Activated CD8-positive, alpha-beta T cell treated with anti-CD3 and anti-CD28 coated beads for 36 hours (primary cell): ENCODE measurements at regions not wholly inside any gene's neighbourhood (a gene's known extent, or its start where the extent isn't known, plus 50 kb on each side); places are given as distances from the start of the nearest gene placed in this dataset.

Experiments used
- ATAC-seq: fragments of 200-7000 bp; cut with Tn5 transposase; one replicate; pipeline ENCODE4 v1.10.0; 2021; ENCODE audit warnings: mild to moderate bottlenecking, moderate library complexity
- CTCF ChIA-PET: fragments of 350-600 bp; sonication (Branson Sonifier 250); formaldehyde crosslinking; loops from one replicate; lab custom pipeline; 2021; ENCODE audit warnings: antibody characterized with exemption; lab: Charles Lee
- POLR2A ChIA-PET: fragments of 350-600 bp; sonication (Branson Sonifier 250); formaldehyde crosslinking; loops from one replicate; lab custom pipeline; 2021; ENCODE audit warnings: antibody characterized with exemption; lab: Charles Lee
- DNase-seq: peaks from one replicate; pipeline ENCODE4 v3.0.0-alpha.2; 2020
- H3K27ac Mint-ChIP-seq: one replicate; pipeline ENCODE4 v1.8.0; 2021; ENCODE audit warnings: mild to moderate bottlenecking, mixed read lengths
- H3K27me3 Mint-ChIP-seq: one replicate; pipeline ENCODE4 v1.8.0; 2021; ENCODE audit warnings: mixed read lengths
- H3K36me3 Mint-ChIP-seq: one replicate; pipeline ENCODE4 v1.8.0; 2021; ENCODE audit warnings: low read depth, mixed read lengths
- H3K4me1 Mint-ChIP-seq: one replicate; pipeline ENCODE4 v1.8.0; 2021; ENCODE audit warnings: low read depth, mixed read lengths
- H3K4me3 Mint-ChIP-seq: one replicate; pipeline ENCODE4 v1.8.0; 2021; ENCODE audit warnings: mild to moderate bottlenecking, moderate library complexity, mixed read lengths
- H3K9me3 Mint-ChIP-seq: one replicate; pipeline ENCODE4 v1.8.0; 2021; ENCODE audit warnings: mixed read lengths
- CTCF ChIP-seq: fragments of 200-600 bp; IDR thresholded peaks from one replicate; pipeline ENCODE4 v1.8.0; 2022; ENCODE audit warnings: antibody characterized with exemption, mild to moderate bottlenecking
- intact Hi-C: fragments of 100-400 bp; cut with micrococcal nuclease; formaldehyde crosslinking; loops from one replicate; pipeline ENCODE4 v1.10.0; 2022

- ChIA-PET POLR2A (no interaction called here), CTCF (interaction anchor here (1.0 kb wide), 1 partner anchor 125 kb away, joined by 3 read pairs; no protein-coding TSS in a partner anchor)
- DNase-seq: no peak
- TF ChIP-seq CTCF: no peak
- intact Hi-C loops: no loop called here
- no peak overlapping the region for H3K4me3 Mint-ChIP-seq
- no peaks in the 10 kb centered on the region for H3K9me3 Mint-ChIP-seq
- H3K27me3 Mint-ChIP-seq: no peaks in the 10 kb centered on the region
- no peaks in the 10 kb centered on the region for H3K4me1 Mint-ChIP-seq
- no peaks in the 10 kb centered on the region for H3K36me3 Mint-ChIP-seq
- ATAC-seq: no peak
- no peak overlapping the region for H3K27ac Mint-ChIP-seq
Observed at GRCh38 chr4:176533159-176533558, 213.4 kb downstream of the SPCS3 start.

- POLR2A ChIA-PET: no interaction called here
- no peak overlapping the region for H3K4me3 Mint-ChIP-seq
- CTCF ChIA-PET: no interaction called here
- DNase-seq (no peak), ATAC-seq (no peak)
- no peaks in the 10 kb centered on the region for H3K9me3 Mint-ChIP-seq
- H3K36me3 Mint-ChIP-seq: no peaks in the 10 kb centered on the region
- H3K27ac Mint-ChIP-seq: no peak overlapping the region
- H3K27me3 Mint-ChIP-seq: no peaks in the 10 kb centered on the region
- TF ChIP-seq CTCF: no peak
- intact Hi-C loops: no loop called here
- H3K4me1 Mint-ChIP-seq: no peaks in the 10 kb centered on the region
Observed at GRCh38 chr4:176534566-176534965, 214.8 kb downstream of the SPCS3 start.

- POLR2A ChIA-PET: no interaction called here
- CTCF ChIA-PET: no interaction called here
- Mint-ChIP-seq H3K27ac (no peak overlapping the region), H3K9me3 (no peaks in the 10 kb centered on the region), H3K36me3 (no peaks in the 10 kb centered on the region), H3K4me3 (no peak overlapping the region), H3K4me1 (no peaks in the 10 kb centered on the region), H3K27me3 (no peaks in the 10 kb centered on the region)
- no peak for TF ChIP-seq CTCF
- no peak for ATAC-seq
- intact Hi-C loops: no loop called here
- no peak for DNase-seq
Observed at GRCh38 chr4:176538217-176538925, 218.6 kb downstream of the SPCS3 start.

GRCh38 chr4:176539091-176539784 is 219.5 kb downstream of the SPCS3 start:
- H3K36me3 Mint-ChIP-seq: no peaks in the 10 kb centered on the region
- intact Hi-C loops: no loop called here
- POLR2A ChIA-PET: no interaction called here
- no peak for ATAC-seq
- no peaks in the 10 kb centered on the region for H3K27me3 Mint-ChIP-seq
- no peaks in the 10 kb centered on the region for H3K9me3 Mint-ChIP-seq
- CTCF ChIA-PET: no interaction called here
- DNase-seq: no peak
- TF ChIP-seq CTCF: no peak
- no peak overlapping the region for H3K27ac Mint-ChIP-seq
- no peaks in the 10 kb centered on the region for H3K4me1 Mint-ChIP-seq
- H3K4me3 Mint-ChIP-seq: no peak overlapping the region

- H3K36me3 Mint-ChIP-seq: no peaks in the 10 kb centered on the region
- no peak overlapping the region for H3K4me3 Mint-ChIP-seq
- CTCF ChIA-PET: no interaction called here
- no peak for DNase-seq
- no peak for TF ChIP-seq CTCF
- H3K27me3 Mint-ChIP-seq: no peaks in the 10 kb centered on the region
- intact Hi-C loops: no loop called here
- POLR2A ChIA-PET: no interaction called here
- no peaks in the 10 kb centered on the region for H3K9me3 Mint-ChIP-seq
- ATAC-seq: no peak
- no peaks in the 10 kb centered on the region for H3K4me1 Mint-ChIP-seq
- H3K27ac Mint-ChIP-seq: no peak overlapping the region
Observed at GRCh38 chr4:176539785-176540175, 220.0 kb downstream of the SPCS3 start.
